Endodermal cell (in vitro differentiated cells): ENCODE measurements at regions not wholly inside any gene's neighbourhood (a gene's known extent, or its start where the extent isn't known, plus 50 kb on each side); places are given as distances from the start of the nearest gene placed in this dataset.

Source experiments
- DNase-seq: peaks from one replicate; pipeline ENCODE4 v3.0.0-alpha.2; 2017
- H3K27ac ChIP-seq: 2 replicates; pipeline ENCODE4 v1.5.1; 2013; ENCODE audit warnings: mild to moderate bottlenecking, low read depth, low read length, moderate library complexity
- H3K27me3 ChIP-seq: 2 replicates; pipeline ENCODE4 v1.6.1; 2013; ENCODE audit warnings: mild to moderate bottlenecking, low read length, moderate library complexity; ENCODE audit not compliant: insufficient read depth, control insufficient read depth, poor library complexity, severe bottlenecking
- H3K36me3 ChIP-seq: 2 replicates; pipeline ENCODE4 v1.7.0; 2013; ENCODE audit warnings: mild to moderate bottlenecking, low read length, moderate library complexity; ENCODE audit not compliant: control insufficient read depth, insufficient read depth
- H3K4me1 ChIP-seq: one replicate; pipeline ENCODE4 v1.7.0; 2013; ENCODE audit warnings: low read length; ENCODE audit not compliant: control insufficient read depth, insufficient read depth
- H3K4me3 ChIP-seq: 2 replicates; pipeline ENCODE4 v1.5.1; 2013; ENCODE audit warnings: mild to moderate bottlenecking, low read length, moderate library complexity
- H3K9ac ChIP-seq: 2 replicates; pipeline ENCODE4 v1.6.1; 2013; ENCODE audit warnings: mild to moderate bottlenecking, low read length, moderate library complexity; ENCODE audit not compliant: poor library complexity, severe bottlenecking; ENCODE audit errors: extremely low read depth
- H3K9me3 ChIP-seq: 2 replicates; pipeline ENCODE4 v1.6.1; 2013; ENCODE audit warnings: mild to moderate bottlenecking, low read length, moderate library complexity; ENCODE audit not compliant: control insufficient read depth
- H3K27ac Mint-ChIP-seq: 2 replicates; pipeline ENCODE4 v1.8.0; 2020; ENCODE audit warnings: mixed read lengths
- H3K27me3 Mint-ChIP-seq: 2 replicates; pipeline ENCODE4 v1.8.0; 2021; ENCODE audit warnings: mild to moderate bottlenecking, mixed read lengths; ENCODE audit not compliant: insufficient read depth
- H3K36me3 Mint-ChIP-seq: 2 replicates; pipeline ENCODE4 v1.8.0; 2020; ENCODE audit warnings: low read depth, mixed read lengths
- H3K4me1 Mint-ChIP-seq: 2 replicates; pipeline ENCODE4 v1.8.0; 2020; ENCODE audit warnings: mixed read lengths
- H3K4me3 Mint-ChIP-seq: 2 replicates; pipeline ENCODE4 v1.8.0; 2020; ENCODE audit warnings: mild to moderate bottlenecking, moderate library complexity, mixed read lengths
- H3K9me3 Mint-ChIP-seq: 2 replicates; pipeline ENCODE4 v1.8.0; 2020; ENCODE audit warnings: mild to moderate bottlenecking, mixed read lengths
- WGBS, 2 experiments: methylation state at CpG; one replicate each; pipeline versions ENCODE4 v1.1.5 to v1.1.7; 2013; ENCODE audit warnings: missing lambda C conversion rate in 2 of 2, mixed read lengths in 1 of 2; ENCODE audit not compliant: insufficient coverage in 1 of 2, insufficient read length in 1 of 2; 5-methylcytosine and 5-hydroxymethylcytosine counted together
- TF ChIP-seq, protein P1 (sequence below): fragments of 200-600 bp; sonication (generic); conservative IDR thresholded peaks from 2 replicates; pipeline ENCODE4 v1.5.0; 2021; ENCODE audit warnings: antibody characterized with exemption, mild to moderate bottlenecking

DNA sequence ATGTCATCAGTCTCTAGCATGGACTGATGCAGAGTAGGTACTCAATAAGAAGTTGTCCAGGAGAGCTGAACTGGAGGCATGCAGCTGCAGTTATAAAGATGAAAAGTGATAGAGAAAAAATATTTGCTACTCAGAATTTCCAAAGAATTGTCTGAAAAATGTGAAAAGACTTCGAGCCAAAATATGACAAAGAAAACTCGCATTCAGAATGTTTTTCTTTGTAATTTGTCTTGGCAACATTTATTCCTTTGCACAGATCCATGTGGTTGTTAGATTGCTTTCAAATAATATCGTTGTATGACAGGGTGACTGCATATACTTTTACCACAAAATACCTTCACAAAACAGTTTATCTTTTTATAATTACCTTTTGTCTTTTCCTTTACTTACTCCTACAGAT is 128.0 kb upstream of the SLC4A4 start:
- no peak overlapping the region for H3K27ac Mint-ChIP-seq
- H3K4me3 ChIP-seq, result no peak overlapping the region

DNA sequence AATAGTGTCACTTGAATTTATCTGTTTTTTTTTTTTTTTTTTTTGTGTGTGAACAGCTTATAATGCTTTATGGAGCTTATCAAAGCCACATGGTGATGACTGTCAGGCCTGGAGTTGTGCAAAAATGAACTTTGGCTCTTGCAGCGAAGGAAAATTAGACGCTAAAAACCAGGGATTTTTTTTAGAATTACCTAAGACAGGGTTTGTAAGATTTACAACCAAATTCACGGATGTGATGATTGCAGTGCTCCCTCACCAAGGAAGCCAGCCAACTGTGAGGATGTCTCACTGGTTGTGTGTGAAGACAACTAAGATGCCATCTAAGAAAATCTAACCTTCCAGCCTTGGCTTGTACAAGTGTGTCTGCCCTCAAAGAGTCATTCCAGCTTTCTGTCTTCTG is 127.1 kb upstream of the SLC4A4 start:
- Mint-ChIP-seq H3K27me3 (peaks cover 8% of the 10 kb centered on the region), H3K4me1 (peaks cover 3% of the 10 kb centered on the region), H3K4me3 (no peak overlapping the region), H3K9me3 (no peaks in the 10 kb centered on the region), H3K27ac (no peak overlapping the region), H3K36me3 (no peaks in the 10 kb centered on the region)
- H3K4me3 ChIP-seq, result no peak overlapping the region
- H3K27me3 ChIP-seq, result peaks cover 19% of the 10 kb centered on the region
- H3K36me3 ChIP-seq, result no peaks in the 10 kb centered on the region
- no peaks in the 10 kb centered on the region for H3K9me3 ChIP-seq
- no peak overlapping the region for H3K9ac ChIP-seq
- no peaks in the 10 kb centered on the region for H3K4me1 ChIP-seq
- WGBS, 2 experiments, result 96% methylated on average over 3 of the region's 3 CpGs; no CpG with 5 or more reads in 1 of the 2 experiments
- DNase-seq, result no peak
- H3K27ac ChIP-seq, result no peak overlapping the region
- TF ChIP-seq, protein P1, sequence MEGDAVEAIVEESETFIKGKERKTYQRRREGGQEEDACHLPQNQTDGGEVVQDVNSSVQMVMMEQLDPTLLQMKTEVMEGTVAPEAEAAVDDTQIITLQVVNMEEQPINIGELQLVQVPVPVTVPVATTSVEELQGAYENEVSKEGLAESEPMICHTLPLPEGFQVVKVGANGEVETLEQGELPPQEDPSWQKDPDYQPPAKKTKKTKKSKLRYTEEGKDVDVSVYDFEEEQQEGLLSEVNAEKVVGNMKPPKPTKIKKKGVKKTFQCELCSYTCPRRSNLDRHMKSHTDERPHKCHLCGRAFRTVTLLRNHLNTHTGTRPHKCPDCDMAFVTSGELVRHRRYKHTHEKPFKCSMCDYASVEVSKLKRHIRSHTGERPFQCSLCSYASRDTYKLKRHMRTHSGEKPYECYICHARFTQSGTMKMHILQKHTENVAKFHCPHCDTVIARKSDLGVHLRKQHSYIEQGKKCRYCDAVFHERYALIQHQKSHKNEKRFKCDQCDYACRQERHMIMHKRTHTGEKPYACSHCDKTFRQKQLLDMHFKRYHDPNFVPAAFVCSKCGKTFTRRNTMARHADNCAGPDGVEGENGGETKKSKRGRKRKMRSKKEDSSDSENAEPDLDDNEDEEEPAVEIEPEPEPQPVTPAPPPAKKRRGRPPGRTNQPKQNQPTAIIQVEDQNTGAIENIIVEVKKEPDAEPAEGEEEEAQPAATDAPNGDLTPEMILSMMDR, result no peak

More for the DNA sequence above, 128.0 kb upstream of the SLC4A4 start:
- no peaks in the 10 kb centered on the region for H3K9me3 ChIP-seq
- TF ChIP-seq, protein P1, result no peak
- H3K27ac ChIP-seq, result no peak overlapping the region
- no peaks in the 10 kb centered on the region for H3K36me3 Mint-ChIP-seq
- H3K27me3 ChIP-seq, result peaks cover 19% of the 10 kb centered on the region
- H3K9me3 Mint-ChIP-seq, result no peaks in the 10 kb centered on the region
- H3K4me3 Mint-ChIP-seq, result no peak overlapping the region
- peaks cover 3% of the 10 kb centered on the region for H3K4me1 Mint-ChIP-seq
- H3K4me1 ChIP-seq, result no peaks in the 10 kb centered on the region
- H3K9ac ChIP-seq, result no peak overlapping the region
- peaks cover 8% of the 10 kb centered on the region for H3K27me3 Mint-ChIP-seq
- 86 to 89% methylated on average over 3 of the region's 3 CpGs for WGBS, 2 experiments
- H3K36me3 ChIP-seq, result no peaks in the 10 kb centered on the region
- DNase-seq, result no peak

DNA sequence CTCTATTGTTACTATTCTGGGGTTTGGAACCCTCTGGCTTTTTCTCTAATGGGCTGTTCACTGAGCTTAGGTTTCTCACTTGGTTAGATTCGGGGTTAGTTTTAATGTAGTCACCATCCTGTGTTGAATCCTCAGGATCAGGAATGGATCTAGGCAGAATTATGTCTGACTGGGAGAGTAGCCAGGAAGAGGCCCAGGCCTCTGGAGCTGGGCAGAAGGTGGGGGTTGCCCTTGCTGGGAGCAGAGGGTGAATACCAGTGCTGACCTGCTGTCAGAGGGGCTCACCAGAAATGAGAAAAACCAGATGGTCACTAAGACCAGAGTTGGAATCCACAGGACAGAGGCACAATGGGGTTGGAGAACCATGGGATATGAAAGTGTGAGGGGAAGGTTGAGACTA is 126.6 kb upstream of the SLC4A4 start:
- H3K9ac ChIP-seq, result no peak overlapping the region
- H3K9me3 Mint-ChIP-seq, result no peaks in the 10 kb centered on the region

More for the DNA sequence above, 126.6 kb upstream of the SLC4A4 start:
- peaks cover 3% of the 10 kb centered on the region for H3K4me1 Mint-ChIP-seq
- H3K27me3 Mint-ChIP-seq, result peaks cover 8% of the 10 kb centered on the region
- Histone ChIP-seq H3K36me3 (no peaks in the 10 kb centered on the region), H3K4me3 (no peak overlapping the region), H3K4me1 (no peaks in the 10 kb centered on the region), H3K27me3 (peaks cover 19% of the 10 kb centered on the region), H3K9me3 (no peaks in the 10 kb centered on the region), H3K27ac (no peak overlapping the region)
- 96 to 100% methylated on average over 1 of the region's 1 CpG for WGBS, 2 experiments
- H3K36me3 Mint-ChIP-seq, result no peaks in the 10 kb centered on the region
- TF ChIP-seq, protein P1, result no peak
- DNase-seq, result no peak
- no peak overlapping the region for H3K4me3 Mint-ChIP-seq
- no peak overlapping the region for H3K27ac Mint-ChIP-seq
